Pancreas (tissue), 10 donors: ENCODE measurements at regions not wholly inside any gene's neighbourhood (a gene's known extent, or its start where the extent isn't known, plus 50 kb on each side); places are given as distances from the start of the nearest gene placed in this dataset.

Experiments used
- ATAC-seq, 4 donors: fragments of 200-7000 bp; cut with Tn5 transposase; one replicate each; pipeline versions ENCODE4 v1.8.0 to v1.9.1; 2020; ENCODE audit warnings: mild to moderate bottlenecking in 4 of 4, moderate library complexity in 4 of 4
- DNase-seq, 6 donors: peaks; one replicate each; pipeline ENCODE4 v3.0.0-alpha.2; 2020
- FAIRE-seq: peaks from 2 replicates; lab custom pipeline; 2012; peaks lifted over from hg19 to GRCh38; lab: Jason Lieb, UNC
- H3K27ac ChIP-seq, 4 donors: fragments of 200-600 bp; sonication (generic); 1 replicate in 3 of 4; 2 replicates in 1 of 4; pipeline versions ENCODE4 v1.5.0 to v1.8.0; 2020
- H3K27me3 ChIP-seq, 4 donors: fragments of 200-600 bp; one replicate each; pipeline ENCODE4 v1.8.0; 2021
- H3K36me3 ChIP-seq, 3 donors: fragments of 200-600 bp; sonication (generic) in 1 of 3; one replicate each; pipeline versions ENCODE4 v1.5.0 to v1.8.0; 2020 to 2021
- H3K4me1 ChIP-seq, 3 donors: fragments of 200-600 bp; one replicate each; pipeline ENCODE4 v1.8.0; 2021
- H3K4me3 ChIP-seq, 4 donors: fragments of 200-600 bp; sonication (generic) in 2 of 4; one replicate each; pipeline versions ENCODE4 v1.5.0 to v1.8.0; 2020 to 2021
- H3K9me3 ChIP-seq, 4 donors: fragments of 200-600 bp; one replicate each; pipeline ENCODE4 v1.8.0; 2021
- WGBS, 2 donors: extraction: QIAGEN DNeasy Blood & Tissue Kit; methylation state at CpG; one replicate each; pipeline ENCODE4 v1.1.7; 2013; 5-methylcytosine and 5-hydroxymethylcytosine counted together
- intact Hi-C, 3 donors: fragments of 100-400 bp; cut with DNase I; formaldehyde crosslinking; loops; one replicate each; pipeline versions ENCODE4 v1.11.1 to v1.14.2; 2022
- TF ChIP-seq, protein P1 (sequence below), 4 donors: fragments of 200-600 bp; sonication (generic) in 3 of 4; IDR thresholded peaks; one replicate each; pipeline versions ENCODE4 v1.5.0 to v1.8.0; 2021; ENCODE audit warnings: antibody characterized with exemption in 4 of 4
- donor health status: healthy with polysubstance abuse.
- donor health status: DM: no; HTN: no; CAD: no; lungs with moderate emphysema.
- donor health status: DM: no; HTN: no; CAD: no.
- donor health status: control.
- donor health status: control.
- donor health status: Bipolar disorder and iron deficiency.
- donor health status: DM: yes; HTN: yes; CAD: no.
- donor health status: DM: no; HTN: no; CAD: no.
- donor health status: DM: no; HTN: no; CAD: no.
- donor health status: DM: yes; HTN: yes; CAD: no.

- WGBS, 2 donors: 72 to 81% methylated on average over 4 of the region's 4 CpGs
Observed at GRCh38 chr3:88262527-88262926, 112.8 kb downstream of the C3orf38 start.

DNA sequence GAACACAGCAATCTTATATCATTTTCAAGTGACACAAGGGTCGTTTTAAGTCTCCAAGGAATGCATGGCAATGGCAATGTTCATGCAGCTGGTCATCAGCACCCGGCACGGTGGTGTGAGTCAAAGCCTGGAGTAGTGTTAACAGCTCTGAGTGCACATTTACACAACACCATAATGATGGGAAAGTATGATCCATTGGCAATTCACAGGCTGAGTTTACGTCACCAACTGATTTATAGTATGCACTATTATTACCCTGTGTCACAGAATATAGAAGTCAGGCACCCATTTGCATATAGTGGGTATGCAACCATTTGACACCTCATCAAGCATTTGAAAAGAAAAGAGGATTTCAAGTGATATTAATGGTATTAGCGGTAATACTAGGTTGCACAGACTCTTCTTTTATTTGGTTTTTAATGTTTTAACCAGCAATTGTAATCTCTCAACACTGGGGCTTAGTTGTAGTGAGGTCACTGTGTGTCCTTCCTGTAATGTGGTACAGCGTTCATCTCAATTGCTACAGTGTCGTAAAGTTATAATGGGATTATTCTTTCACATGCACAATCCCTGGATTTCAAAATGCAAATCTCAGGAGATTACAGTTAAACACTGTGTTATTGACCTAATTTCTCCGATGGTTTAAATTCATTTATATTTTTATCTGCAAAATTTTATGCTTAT, 113.8 kb downstream of the C3orf38 start:
- Histone ChIP-seq H3K36me3 (no peaks in the 10 kb centered on the region), H3K27me3 (no peaks in the 10 kb centered on the region), H3K4me3 (no peak overlapping the region), H3K4me1 (peaks cover 0 to 10% (median 3%) of the 10 kb centered on the region in 3 donors), H3K9me3 (no peaks in the 10 kb centered on the region), H3K27ac (no peak overlapping the region)
- intact Hi-C loops: no loop called here
- DNase-seq (no peak), ATAC-seq (no peak), FAIRE-seq (no peak)
- TF ChIP-seq, protein P1, sequence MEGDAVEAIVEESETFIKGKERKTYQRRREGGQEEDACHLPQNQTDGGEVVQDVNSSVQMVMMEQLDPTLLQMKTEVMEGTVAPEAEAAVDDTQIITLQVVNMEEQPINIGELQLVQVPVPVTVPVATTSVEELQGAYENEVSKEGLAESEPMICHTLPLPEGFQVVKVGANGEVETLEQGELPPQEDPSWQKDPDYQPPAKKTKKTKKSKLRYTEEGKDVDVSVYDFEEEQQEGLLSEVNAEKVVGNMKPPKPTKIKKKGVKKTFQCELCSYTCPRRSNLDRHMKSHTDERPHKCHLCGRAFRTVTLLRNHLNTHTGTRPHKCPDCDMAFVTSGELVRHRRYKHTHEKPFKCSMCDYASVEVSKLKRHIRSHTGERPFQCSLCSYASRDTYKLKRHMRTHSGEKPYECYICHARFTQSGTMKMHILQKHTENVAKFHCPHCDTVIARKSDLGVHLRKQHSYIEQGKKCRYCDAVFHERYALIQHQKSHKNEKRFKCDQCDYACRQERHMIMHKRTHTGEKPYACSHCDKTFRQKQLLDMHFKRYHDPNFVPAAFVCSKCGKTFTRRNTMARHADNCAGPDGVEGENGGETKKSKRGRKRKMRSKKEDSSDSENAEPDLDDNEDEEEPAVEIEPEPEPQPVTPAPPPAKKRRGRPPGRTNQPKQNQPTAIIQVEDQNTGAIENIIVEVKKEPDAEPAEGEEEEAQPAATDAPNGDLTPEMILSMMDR (IDR thresholded peaks at IDR 0.05): no peak
- 70 to 76% methylated on average over 8 of the region's 8 CpGs for WGBS, 2 donors

More at GRCh38 chr3:88262527-88262926, 112.8 kb downstream of the C3orf38 start:
- TF ChIP-seq, protein P1 (IDR thresholded peaks at IDR 0.05): no peak
- H3K27ac ChIP-seq: no peak overlapping the region
- no peaks in the 10 kb centered on the region for H3K36me3 ChIP-seq
- peaks cover 0 to 5% (median under 1%) of the 10 kb centered on the region in 3 donors for H3K4me1 ChIP-seq
- no peak for ATAC-seq
- H3K4me3 ChIP-seq: no peak overlapping the region
- H3K27me3 ChIP-seq: no peaks in the 10 kb centered on the region
- intact Hi-C loops: no loop called here
- no peak for FAIRE-seq
- no peaks in the 10 kb centered on the region for H3K9me3 ChIP-seq
- DNase-seq: no peak

DNA sequence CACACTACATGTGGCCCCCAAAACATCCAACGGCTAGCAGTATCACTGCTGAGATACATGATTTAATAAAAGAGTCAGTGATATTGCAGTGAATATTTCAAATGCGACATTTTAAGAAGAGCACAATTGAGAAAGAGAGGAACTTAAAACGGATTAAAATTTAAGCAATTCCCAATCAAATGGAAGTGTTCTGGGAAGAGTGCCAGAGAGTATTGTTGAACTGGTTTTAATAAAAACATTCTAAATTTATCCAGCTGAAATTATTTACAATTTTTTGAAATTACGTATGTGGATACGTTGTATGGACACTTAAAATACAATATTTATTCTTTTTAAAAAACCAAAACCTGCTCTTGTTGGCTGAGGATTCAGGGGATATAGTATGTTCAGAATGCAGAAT, 117.7 kb downstream of the C3orf38 start:
- Histone ChIP-seq H3K27ac (no peak overlapping the region), H3K4me1 (peaks cover 0 to 10% (median 3%) of the 10 kb centered on the region in 3 donors), H3K36me3 (no peaks in the 10 kb centered on the region), H3K9me3 (no peaks in the 10 kb centered on the region), H3K4me3 (no peak overlapping the region), H3K27me3 (no peaks in the 10 kb centered on the region)
- ATAC-seq (peak in 1 of 4 donors; percentile 14), DNase-seq (no peak), FAIRE-seq (no peak)
- TF ChIP-seq, protein P1 (IDR thresholded peaks at IDR 0.05): no peak
- intact Hi-C loops: no loop called here
- 19 to 21% methylated on average over 5 of the region's 5 CpGs for WGBS, 2 donors

GRCh38 chr3:88267847-88268246, 118.1 kb downstream of the C3orf38 start:
- FAIRE-seq: no peak
- peaks cover 0 to 10% (median 3%) of the 10 kb centered on the region in 3 donors for H3K4me1 ChIP-seq
- intact Hi-C loops: no loop called here
- no peak overlapping the region for H3K4me3 ChIP-seq
- ATAC-seq: peak in 3 of 4 donors; percentile 62 to 80 (median 76)
- no peaks in the 10 kb centered on the region for H3K27me3 ChIP-seq
- TF ChIP-seq, protein P1 (IDR thresholded peaks at IDR 0.05): no peak
- 6 to 11% methylated on average over 3 of the region's 3 CpGs for WGBS, 2 donors
- no peaks in the 10 kb centered on the region for H3K9me3 ChIP-seq
- DNase-seq: peak in 2 of 6 donors; percentile 6 to 16
- H3K36me3 ChIP-seq: no peaks in the 10 kb centered on the region
- no peak overlapping the region for H3K27ac ChIP-seq

GRCh38 chr3:88280326-88280725, 130.6 kb downstream of the C3orf38 start:
- H3K4me3 ChIP-seq: no peak overlapping the region
- DNase-seq (no peak), ATAC-seq (no peak), FAIRE-seq (no peak)
- TF ChIP-seq, protein P1 (IDR thresholded peaks at IDR 0.05): no peak
- WGBS, 2 donors: 66 to 72% methylated on average over 3 of the region's 3 CpGs
- H3K27ac ChIP-seq: no peak overlapping the region
- H3K27me3 ChIP-seq: no peaks in the 10 kb centered on the region
- no peaks in the 10 kb centered on the region for H3K36me3 ChIP-seq
- intact Hi-C loops: no loop called here
- no peaks in the 10 kb centered on the region for H3K9me3 ChIP-seq
- H3K4me1 ChIP-seq: no peaks in the 10 kb centered on the region
